ENCODE measurements at regions not wholly inside any gene's neighbourhood (a gene's known extent, or its start where the extent isn't known, plus 50 kb on each side); places are given as distances from the start of the nearest gene placed in this dataset.

DNA sequence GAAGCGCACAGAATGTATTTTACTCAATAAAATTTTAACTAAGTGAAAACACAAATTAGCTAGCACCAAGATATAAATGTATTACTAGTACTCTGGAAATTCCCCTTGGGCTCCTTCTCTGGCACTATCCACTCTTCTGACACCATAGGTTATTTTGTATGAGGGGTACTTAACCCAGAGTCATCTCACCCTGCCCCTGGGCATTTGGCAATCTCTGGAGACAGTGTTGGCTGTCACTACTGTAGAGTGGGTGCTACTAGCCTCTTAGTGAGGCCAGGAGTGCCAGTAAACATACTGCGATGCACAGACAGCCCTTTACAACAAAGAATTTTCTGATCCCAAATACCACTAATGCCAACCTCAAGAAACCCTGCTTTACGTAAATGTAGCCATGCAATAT, 246.3 kb upstream of the KBTBD8 start:
- no peak for DNase-seq

DNA sequence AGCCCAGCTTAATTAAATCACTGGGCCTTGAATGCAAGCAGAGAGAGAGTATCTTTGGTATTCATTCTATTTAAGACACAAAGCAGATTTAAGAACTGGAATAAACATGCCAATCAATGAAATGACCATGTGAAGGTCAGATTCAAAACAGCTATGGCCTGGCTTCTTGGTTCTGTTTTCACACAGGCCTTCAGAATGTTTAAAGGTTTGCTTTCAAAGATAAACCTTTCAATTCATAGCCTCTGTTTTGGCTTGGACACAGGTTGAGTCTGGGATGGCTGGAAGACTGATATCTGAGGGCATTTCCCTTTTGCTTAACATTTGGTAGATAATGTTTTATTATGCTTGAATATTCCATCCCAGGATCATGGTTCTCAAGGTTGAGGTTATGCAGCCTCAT, 244.4 kb upstream of the KBTBD8 start:
- DNase-seq, result no peak

DNA sequence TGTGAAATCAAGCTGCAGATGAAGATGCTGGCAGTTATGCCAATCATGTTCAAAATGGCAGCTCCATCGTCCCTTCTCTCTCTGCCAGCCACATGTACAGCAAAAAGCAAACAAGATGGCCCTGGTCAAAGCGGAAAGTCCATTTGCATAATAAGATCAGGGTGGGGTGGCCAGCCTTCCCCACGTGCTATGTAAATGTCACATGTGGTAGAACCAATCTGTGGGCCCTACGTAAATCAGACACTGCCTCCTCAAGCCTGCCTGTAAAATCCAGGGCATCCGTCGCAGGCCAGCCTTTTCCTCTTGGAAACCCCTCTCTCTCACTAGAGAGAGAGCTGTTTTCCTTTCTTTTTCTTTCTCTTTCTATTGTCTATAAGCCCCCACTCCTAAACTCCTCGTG, 243.5 kb upstream of the KBTBD8 start:
- DNase-seq, result no peak

DNA sequence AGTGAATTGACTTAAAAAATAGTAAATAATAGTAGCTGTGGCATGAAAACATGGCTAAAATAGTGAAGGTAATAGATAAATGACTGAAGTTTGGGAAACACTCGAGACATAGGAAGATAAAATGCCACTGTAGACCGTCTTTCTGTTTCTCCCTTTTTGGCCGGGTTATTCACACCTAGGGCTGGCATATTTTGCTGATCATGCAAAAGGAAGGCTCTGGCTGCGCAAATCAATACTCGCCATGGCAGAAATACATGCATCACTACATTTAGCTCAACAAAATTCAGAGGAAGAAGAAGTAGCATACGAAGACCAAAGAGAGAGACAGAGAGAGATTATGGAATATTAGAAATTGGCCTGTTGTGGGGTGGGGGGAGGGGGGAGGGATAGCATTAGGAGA, 242.2 kb upstream of the KBTBD8 start:
- DNase-seq, result no peak

DNA sequence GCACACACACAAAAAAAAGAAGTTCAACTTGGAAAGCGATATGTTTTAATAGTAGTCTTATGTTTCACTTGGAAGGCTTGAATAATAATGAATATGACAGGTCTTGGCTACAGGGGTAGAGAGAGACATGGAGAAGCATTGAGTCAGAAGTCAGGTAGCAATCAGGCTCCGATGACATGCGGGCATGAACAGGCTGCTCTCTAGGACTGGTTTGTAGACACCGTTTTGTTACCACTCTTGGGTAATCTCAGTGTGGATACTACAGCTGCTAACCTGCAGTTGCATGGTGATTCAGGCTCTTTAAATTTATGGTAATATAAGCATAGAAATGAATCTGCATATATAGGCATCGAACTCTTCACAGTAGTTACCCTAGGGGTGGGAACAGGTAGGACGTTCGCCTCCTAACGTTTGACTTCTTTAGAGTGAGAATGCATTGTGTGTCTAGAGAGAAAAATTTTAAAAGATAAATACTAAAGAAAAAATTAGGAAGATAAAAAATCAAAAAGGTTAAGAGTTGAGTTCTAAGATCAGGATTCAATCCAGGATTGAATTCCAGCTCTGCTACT, 241.6 kb upstream of the KBTBD8 start:
- no peak for DNase-seq

DNA sequence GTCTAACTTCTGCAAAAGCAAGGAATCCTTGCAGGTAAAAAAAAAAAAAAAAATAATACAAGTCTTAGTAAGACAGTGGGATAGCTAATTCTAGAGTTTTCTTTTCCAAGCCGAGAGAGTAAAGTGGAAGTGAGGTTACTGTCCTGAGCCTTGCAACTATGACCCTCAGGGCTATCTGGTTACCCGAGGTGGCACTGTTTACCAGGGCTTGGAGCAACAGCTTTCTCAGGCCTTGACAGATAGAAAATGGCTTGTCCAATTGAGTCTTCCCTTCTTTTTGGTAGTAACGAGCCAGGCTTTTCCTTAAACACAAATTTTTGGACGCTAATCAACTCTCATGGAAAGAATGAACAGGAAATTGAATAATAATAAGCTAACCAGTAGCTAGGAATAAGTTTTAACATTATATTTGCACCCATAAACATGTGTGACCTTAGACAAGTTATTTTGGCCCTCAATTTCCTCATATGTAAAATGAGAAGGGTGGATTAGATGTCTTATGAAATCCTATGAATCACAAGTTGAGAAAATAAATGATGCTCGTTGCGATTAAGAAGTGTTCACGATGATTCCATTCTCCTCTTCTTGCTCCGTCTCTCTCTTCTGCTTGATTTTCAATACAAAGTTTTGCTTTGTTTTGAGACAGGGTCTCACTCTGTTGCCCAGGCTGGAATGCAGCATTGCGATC, 236.9 kb upstream of the KBTBD8 start:
- DNase-seq, result no peak

DNA sequence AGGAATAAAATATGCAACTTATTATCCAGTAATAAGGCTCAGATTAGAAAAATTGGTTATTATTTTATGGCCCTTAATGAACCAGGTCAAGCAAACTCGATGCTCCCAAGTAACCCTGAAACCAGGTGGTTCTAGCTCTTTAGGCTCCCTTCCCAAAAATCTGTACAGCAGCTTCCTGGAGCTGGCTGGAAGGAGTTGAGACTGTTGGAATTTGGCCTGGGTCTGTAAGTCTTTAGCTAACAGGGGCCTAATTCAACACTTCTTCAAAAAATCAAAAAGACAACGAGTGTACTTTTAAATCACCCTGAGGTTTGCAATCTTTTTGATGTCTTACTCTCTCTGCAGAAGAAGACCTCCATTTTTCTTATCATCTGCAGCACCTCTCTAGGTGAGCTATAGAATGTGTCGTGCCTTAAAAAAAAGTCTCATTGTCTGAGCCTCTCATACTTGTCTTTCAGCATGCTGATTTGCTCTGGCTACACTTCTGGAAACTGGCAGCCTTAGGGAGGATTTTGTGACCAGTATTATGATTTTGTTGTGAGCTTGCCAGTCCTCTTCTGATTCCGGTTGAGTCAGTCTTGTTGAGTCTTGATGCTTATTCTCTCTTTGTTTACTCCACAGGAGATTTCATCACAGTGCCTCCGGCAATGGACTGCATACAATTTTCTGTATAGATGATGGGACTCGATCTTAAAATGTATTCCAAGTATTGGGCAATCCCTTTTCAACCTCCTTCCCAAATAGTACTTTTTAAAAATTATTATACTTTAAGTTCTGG, 235.0 kb upstream of the KBTBD8 start:
- no peak for DNase-seq

DNA sequence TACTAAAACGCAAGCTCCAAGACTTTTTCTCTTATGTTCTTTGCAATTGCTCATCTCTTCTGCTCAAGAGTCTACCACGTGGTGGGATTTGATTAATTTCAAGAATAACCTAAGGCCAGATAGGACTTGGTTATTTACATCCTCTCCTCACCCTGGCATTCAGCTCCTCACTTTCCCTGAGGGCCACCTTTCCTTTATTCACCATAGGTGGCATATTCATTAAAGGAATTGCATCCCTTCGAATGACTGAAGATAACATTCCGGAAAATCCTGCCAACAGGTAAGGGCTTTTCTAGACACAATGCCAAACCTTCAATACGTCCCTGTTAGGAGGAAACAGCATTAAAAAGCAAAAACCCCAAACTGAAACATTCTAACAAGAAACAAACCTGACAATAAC, 220.0 kb upstream of the KBTBD8 start:
- no peak for DNase-seq

DNA sequence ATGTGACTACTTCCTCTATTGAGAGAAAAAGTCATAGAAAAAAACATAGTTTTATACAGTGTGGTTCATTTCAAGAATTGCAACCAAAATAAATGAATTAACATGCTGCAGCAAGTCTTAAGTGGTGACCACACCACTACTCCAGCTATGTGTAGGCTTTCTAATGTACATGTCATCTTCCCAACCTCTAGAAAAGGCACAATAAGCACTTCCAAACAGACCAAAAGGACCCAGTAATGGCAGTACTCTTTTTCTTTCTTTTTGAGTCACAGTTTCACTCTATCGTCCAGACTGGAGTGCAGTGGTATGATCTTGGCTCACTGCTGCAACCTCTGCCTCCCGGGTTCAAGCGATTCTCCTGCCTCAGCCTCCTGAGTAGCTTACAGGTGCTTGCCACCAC, 219.3 kb upstream of the KBTBD8 start:
- DNase-seq, result no peak

DNA sequence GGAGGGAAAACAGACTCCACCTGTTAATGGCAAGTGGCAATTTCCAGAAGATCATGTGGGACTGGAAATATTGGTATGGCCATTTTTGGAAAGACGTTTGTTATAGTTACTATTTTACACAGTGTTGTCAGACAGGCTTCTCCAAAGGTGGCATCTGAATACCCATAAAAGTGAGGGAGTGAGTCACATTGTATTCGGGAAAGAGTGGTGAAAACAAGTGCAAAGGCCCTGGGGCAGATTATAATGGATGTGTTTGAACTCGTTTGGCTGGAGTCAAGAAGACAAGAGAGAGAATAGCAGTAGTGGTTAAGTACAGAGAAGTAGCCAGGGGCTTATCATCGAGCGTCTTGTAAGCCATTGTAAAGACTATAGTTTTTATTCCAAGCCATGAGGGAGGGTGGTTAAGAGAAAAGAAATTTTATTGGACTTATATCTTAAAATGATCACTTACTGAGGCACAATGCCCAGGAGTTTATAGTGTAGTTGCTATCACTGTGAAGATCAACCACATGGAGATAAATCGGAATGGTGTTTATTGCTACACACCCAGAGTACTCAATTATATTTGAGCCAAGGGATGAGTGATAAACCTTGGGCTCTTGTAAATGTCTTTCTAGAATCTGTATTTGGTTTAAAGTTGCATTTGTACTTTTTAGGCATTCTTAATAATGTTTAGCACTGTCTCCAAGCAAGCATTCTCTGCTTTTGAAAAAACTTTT, 212.8 kb upstream of the KBTBD8 start:
- no peak for DNase-seq

DNA sequence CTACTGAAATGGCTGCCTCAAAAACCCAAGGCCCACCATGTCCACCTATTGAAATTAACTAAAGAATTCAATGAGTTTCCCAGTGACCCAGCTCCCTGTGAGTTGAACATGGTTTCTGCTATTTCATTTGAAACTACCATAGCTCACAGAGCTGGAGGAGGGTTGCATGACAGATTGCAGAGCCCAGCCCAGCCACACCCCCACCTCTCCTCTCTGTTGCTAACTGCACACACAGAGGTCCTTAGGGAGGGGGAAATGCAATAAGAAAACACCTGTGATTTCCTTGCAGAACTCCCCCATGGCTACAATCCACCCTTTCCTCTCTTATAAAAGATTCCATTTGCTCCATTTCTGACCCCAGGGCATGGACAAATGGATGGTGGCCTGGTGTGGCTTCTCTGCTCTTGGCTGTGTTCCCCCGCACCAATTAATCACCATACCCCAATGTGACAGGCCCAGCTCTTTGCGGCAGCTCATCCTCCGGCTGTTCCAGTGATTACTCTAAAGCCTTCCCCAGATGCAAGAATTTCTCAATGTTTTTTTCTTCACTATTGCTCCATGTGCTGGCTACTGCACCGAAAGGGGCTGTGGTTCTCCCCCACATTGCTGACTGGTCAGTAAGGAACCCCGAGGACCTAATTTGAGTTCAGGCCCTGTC, 208.4 kb upstream of the KBTBD8 start:
- DNase-seq, result no peak

DNA sequence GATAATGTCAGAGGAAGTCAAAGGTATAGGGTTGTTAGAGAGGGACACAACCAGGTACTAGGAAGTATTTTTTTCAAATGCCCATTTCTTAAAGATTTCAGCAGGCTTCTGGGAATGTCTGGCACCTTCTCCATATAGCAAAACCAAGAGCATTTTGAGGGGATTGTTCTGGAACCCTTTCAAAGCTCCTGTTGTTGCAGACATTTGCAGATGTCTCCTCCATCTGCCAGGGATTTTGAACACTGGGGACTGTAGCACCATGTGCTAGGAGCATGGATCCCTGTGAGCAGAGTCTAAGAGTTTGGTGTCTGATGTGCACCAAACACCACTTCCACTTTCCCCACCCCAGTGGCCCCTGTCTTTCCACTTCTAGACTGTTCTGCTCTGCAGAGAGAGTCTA, 206.0 kb upstream of the KBTBD8 start:
- no peak for DNase-seq

DNA sequence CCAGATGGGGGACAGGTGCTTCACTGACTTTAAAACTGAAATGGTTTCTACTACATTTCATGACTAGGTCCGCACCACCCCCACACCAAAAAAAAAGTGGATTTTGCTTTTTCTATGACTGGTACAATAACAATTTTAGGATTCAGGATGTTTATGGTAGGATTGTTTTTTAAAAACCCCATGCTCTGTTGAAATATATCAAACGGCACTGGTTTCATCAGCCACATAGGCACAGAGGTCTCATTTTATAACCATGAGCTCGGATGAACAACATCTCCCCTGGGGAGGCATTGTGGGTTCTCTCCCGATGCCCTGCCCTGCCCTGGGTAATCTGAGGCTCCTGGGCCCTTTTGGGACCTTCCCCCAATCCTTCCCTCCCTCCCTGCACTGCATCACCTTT, 202.7 kb upstream of the KBTBD8 start:
- DNase-seq, result no peak

DNA sequence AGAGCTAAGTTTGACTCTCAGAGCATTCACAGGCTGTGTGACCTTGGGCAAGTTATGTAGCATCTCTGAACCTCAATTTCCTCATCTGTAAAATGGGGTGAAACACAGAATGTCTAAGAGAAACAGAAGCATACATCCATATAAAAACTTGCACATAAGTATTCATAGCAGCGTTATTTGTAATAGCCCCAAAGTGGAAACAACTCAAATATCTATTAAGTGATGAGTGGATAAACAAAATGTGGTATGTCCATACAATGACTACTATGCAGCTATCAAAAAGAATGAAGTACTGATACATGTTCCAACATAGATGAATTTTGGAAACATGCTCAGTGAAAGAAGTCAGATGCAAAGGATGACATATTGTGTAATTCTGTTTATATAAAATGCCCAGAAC, 201.8 kb upstream of the KBTBD8 start:
- no peak for DNase-seq

DNA sequence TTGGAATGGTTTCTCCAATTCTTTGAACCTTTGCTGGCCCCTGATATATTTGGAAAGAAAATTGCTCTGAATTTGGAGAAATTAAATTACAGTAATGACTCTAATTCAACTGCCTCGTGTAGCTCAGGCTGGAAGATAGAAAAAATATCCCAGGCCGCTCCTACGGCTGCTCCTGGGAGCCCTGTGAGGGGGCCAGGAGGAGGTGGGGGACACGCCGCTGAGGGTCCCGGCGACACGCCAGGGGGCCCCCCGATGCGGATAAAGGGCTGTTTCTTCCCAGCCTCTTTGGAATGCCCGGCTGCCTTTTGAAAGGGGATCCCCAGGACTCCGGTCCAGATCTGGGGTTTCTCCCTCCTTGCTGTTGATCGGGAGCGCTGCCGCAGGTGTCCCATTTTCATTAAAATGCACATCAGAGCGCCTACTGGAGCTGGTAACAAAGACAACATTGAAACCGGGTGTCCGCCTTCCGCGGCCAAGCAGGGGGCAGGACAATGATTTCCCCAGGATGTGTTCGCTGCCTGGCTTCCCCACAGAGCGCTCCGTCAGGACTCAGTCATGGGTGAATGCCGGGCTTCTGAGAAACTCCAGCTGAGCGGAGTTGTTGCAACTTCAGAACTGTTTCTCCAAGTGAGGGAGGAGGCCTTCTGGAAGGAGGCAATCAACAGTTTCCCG, 200.1 kb upstream of the KBTBD8 start:
- DNase-seq, result no peak

DNA sequence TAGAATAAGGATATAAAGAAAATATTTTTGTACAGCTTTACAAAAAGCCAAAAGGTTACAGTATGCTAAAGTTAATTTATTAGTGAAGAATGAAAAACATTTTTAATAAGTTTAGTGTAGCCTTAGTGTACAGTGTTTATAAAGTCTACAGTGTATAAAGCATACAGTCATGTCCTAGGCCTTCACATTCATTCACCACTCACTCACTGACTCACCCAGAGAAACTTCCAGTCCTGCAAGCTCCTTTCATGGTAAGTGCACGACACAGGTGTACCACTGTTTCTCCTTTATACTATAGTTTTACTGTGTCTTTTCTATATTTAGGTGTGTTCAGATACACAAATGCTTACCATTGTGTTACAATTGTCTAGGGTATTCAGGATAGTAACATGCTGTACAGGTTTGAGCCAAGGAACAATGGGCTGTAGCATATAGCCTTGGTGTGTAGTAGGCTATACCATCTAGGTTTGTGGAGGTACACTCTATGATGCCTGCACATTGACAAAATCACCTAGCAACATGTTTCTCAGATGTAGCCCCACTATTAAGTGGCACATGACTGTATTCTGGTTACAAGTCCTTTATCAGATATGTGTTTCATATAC, 197.1 kb upstream of the KBTBD8 start:
- no peak for DNase-seq

DNA sequence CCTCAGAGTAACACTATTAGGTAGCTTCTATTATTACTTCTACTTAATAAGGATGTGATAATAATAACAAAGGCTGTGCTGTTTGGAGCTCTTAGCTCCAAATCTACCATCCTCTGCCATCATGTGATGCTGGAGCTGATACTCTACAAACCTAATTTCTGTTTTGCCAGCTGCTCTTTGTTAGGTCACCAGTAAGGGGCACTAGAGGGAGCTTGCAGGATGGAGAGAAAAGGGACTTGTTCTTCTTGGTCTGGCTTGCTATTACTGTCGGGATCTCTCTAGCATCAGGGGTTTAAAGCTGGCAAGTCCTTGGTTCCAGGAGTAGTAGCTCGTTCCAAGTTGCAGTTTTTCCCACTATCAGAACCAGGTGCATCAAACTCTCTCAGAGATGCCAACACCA, 194.9 kb upstream of the KBTBD8 start:
- no peak for DNase-seq

DNA sequence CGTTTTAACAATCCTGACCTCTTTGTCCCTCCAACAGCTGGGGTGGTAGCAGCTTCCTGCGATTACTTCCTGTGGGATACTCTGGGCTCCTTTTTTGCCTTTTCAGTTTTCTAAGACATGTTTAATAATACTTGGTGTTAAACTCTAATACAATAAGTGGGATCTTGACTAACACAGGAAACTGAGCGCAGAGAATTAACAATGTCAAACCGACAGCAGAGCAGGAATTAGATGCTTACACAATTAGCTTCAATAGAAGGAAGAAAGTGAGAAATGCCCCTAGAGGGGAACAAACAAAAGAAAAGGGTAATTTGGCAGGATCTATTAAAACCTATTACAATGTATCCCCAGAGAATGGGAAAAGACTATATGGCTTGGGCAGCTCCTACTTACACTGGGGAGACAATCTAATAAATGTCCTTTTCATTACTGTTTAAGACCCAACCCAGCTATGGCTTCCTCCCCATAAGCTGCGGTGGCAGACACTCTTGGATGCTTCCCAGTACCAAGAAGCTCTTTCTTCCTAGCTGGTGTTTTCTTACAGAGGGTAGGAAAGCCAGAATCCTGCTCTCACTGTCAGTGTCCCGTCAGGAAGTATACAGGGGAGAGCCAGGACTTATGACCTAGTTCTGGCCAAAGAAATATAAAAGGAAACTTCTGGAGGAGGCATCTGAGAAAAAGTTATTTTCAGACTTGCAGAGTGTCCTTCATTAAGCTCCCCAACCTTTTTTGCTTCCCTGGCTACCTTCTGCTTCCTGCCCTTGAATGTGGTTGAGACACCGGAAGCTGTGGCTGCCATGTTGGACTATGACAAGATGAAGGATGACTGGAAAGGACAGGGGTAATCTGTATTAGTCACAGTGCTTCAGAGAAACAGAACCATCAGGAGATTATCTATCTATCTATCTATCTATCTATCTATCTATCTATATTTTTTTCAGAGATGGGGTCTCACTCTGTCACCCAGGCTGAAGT, 194.1 kb upstream of the KBTBD8 start:
- no peak for DNase-seq

DNA sequence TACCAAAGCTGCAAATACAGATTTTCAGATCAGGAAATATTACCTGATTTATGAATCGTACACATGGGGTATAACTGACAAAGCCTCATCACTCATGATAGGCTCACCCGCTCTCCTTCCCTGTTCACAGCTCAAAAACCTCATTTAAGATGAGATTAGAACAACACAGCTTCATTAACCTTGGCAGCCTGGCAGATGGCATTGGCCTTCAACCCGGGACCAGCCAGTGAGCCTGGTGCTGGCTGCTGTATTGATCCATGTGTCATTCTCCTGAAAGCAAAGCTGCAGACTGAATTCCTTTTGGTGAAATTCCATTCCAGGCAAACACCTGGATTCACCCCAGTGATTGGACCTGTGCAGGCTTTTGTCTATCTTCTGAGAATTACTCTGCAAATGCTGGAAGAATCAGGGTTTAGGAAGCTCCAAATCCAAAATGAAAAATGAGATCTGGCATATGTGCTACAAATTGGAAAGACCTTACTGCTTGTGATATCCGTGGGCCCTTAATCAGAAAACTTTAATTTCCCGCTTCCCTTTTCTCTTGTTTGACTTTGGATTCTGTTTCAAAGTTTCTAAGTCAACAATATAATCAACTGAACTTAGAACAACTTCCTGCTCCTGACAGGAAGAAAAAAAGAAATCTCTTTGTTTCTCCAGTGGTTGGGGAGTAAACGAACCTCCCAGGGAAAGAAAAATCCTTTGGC, 189.1 kb upstream of the KBTBD8 start:
- no peak for DNase-seq

DNA sequence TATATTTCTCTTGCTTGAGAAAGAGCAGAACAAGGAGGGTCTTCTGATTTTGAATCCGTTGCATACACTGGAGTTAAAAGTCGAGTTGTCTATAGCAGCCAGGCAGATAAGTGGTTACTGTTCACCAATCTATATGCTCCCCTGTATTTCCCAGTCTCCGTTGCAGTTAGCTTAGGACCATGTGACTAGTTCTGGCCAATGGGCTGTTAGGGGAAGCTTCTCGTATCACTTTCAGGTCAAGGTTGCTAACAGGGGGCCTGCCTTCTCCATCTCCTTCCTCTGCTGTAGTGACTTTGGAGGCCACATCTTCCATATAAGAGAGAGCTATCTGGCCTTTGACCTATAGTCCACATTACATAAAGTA, 188.5 kb upstream of the KBTBD8 start:
- DNase-seq, result no peak

Data from NCI-H187 treated with DMSO at 0.1 percent for 48 hours (cell line).